OCI-LY1 (cell line): ENCODE measurements at regions not wholly inside any gene's neighbourhood (a gene's known extent, or its start where the extent isn't known, plus 50 kb on each side); places are given as distances from the start of the nearest gene placed in this dataset.

ENCODE experiments used
- H2AFZ ChIP-seq: fragments of 200-600 bp; sonication (generic), shearing (Covaris generic); 2 replicates; pipeline ENCODE4 v1.6.0; 2014; ENCODE audit warnings: antibody characterized with exemption, mild to moderate bottlenecking, low read length
- H3F3A ChIP-seq: fragments of 200-600 bp; sonication (generic), shearing (Covaris generic); 2 replicates; pipeline ENCODE4 v1.6.0; 2014; ENCODE audit warnings: mild to moderate bottlenecking, antibody characterized with exemption, low read length, moderate library complexity; ENCODE audit not compliant: insufficient read depth
- H3K27ac ChIP-seq: fragments of 200-600 bp; sonication (generic); 2 replicates; pipeline ENCODE4 v1.5.1; 2014; ENCODE audit warnings: low read length, mixed run types, mild to moderate bottlenecking, low read depth; ENCODE audit not compliant: poor library complexity, severe bottlenecking
- H3K27me3 ChIP-seq: fragments of 200-600 bp; sonication (generic); 2 replicates; pipeline ENCODE4 v1.6.0; 2014; ENCODE audit warnings: antibody characterized with exemption, mild to moderate bottlenecking, low read length, moderate library complexity; ENCODE audit not compliant: insufficient read depth
- H3K36me3 ChIP-seq: fragments of 200-600 bp; sonication (generic); 2 replicates; pipeline ENCODE4 v1.6.1; 2014; ENCODE audit warnings: mild to moderate bottlenecking, antibody characterized with exemption, low read length, moderate library complexity, mixed read lengths; ENCODE audit not compliant: insufficient read depth
- H3K4me1 ChIP-seq: fragments of 200-600 bp; sonication (generic); 2 replicates; pipeline ENCODE4 v1.5.1; 2014; ENCODE audit warnings: mild to moderate bottlenecking, low read length, moderate library complexity; ENCODE audit not compliant: insufficient read depth, severe bottlenecking
- H3K4me2 ChIP-seq: fragments of 200-600 bp; sonication (generic), shearing (Covaris generic); 2 replicates; pipeline ENCODE4 v1.6.1; 2014; ENCODE audit warnings: low read length
- H3K4me3 ChIP-seq: fragments of 200-600 bp; sonication (generic); 2 replicates; pipeline ENCODE4 v1.5.1; 2014; ENCODE audit warnings: low read length, low read depth, mild to moderate bottlenecking, mixed read lengths; ENCODE audit not compliant: poor library complexity, severe bottlenecking
- H3K79me2 ChIP-seq: fragments of 200-600 bp; shearing (Covaris generic); 2 replicates; pipeline ENCODE4 v1.6.1; 2016; ENCODE audit warnings: mixed run types, low read length, mixed read lengths; ENCODE audit not compliant: insufficient read depth
- H3K9ac ChIP-seq: fragments of 200-600 bp; sonication (generic), shearing (Covaris generic); 2 replicates; pipeline ENCODE4 v1.6.1; 2014; ENCODE audit warnings: mild to moderate bottlenecking, low read length, mixed read lengths
- H3K9me2 ChIP-seq: fragments of 200-600 bp; sonication (generic), shearing (Covaris generic); 2 replicates; pipeline ENCODE4 v1.6.1; 2014; ENCODE audit warnings: low read depth, mild to moderate bottlenecking, low read length, mixed read lengths
- H3K9me3 ChIP-seq: fragments of 200-600 bp; shearing (Covaris generic); 2 replicates; pipeline ENCODE4 v1.6.1; 2014; ENCODE audit warnings: low read length, mixed read lengths
- H4K20me1 ChIP-seq: fragments of 200-600 bp; sonication (generic), shearing (Covaris generic); 2 replicates; pipeline ENCODE4 v1.6.0; 2016; ENCODE audit warnings: mild to moderate bottlenecking, low read length; ENCODE audit not compliant: insufficient read depth
- EZH2 ChIP-seq: fragments of 200-600 bp; sonication (generic), shearing (Covaris generic); IDR thresholded peaks from 2 replicates; pipeline ENCODE4 v1.8.0; 2017; ENCODE audit warnings: borderline replicate concordance, mixed run types, mild to moderate bottlenecking, antibody characterized with exemption, low read length, moderate library complexity, mixed read lengths
- TF ChIP-seq, protein P1 (sequence below): fragments of 200-600 bp; sonication (generic), shearing (Covaris generic); IDR thresholded peaks from 2 replicates; pipeline ENCODE4 v1.5.1; 2017; ENCODE audit warnings: mild to moderate bottlenecking, antibody characterized with exemption, low read length, moderate library complexity, mixed read lengths

DNA sequence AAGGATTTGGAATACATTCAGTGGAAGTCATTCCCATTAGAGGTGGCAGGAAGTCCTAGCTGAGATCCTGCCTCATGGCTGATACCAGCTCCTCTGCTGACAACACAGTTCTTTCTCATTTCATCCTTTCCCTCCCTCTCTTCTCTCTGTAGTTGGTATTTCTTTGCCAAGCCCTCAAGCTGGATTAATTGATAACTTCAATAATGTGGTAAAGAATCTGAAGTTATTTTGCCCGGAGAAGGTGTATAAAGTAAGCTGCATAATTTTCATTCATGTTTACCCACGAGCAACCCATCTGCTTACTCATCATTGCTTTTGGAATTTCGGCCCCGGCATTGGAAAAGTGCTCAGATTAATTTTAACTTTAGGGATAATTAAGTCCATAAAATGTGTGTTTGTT lies 85.2 kb upstream of the PLPP4 start:
- Histone ChIP-seq H3K4me1 (no peaks in the 10 kb centered on the region), H3K9ac (no peak overlapping the region), H3K4me3 (no peak overlapping the region), H2AFZ (no peak overlapping the region), H3F3A (no peaks in the 10 kb centered on the region), H3K9me2 (no peaks in the 10 kb centered on the region), H4K20me1 (no peaks in the 10 kb centered on the region), H3K36me3 (no peaks in the 10 kb centered on the region), H3K4me2 (no peak overlapping the region), H3K27me3 (no peaks in the 10 kb centered on the region), H3K9me3 (no peaks in the 10 kb centered on the region), H3K27ac (no peak overlapping the region), H3K79me2 (no peaks in the 10 kb centered on the region)
- TF ChIP-seq, protein P1, sequence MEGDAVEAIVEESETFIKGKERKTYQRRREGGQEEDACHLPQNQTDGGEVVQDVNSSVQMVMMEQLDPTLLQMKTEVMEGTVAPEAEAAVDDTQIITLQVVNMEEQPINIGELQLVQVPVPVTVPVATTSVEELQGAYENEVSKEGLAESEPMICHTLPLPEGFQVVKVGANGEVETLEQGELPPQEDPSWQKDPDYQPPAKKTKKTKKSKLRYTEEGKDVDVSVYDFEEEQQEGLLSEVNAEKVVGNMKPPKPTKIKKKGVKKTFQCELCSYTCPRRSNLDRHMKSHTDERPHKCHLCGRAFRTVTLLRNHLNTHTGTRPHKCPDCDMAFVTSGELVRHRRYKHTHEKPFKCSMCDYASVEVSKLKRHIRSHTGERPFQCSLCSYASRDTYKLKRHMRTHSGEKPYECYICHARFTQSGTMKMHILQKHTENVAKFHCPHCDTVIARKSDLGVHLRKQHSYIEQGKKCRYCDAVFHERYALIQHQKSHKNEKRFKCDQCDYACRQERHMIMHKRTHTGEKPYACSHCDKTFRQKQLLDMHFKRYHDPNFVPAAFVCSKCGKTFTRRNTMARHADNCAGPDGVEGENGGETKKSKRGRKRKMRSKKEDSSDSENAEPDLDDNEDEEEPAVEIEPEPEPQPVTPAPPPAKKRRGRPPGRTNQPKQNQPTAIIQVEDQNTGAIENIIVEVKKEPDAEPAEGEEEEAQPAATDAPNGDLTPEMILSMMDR, result no peak
- no peak for TF ChIP-seq EZH2

- Histone ChIP-seq H3K9me3 (no peaks in the 10 kb centered on the region), H3K4me2 (no peak overlapping the region)
- TF ChIP-seq, protein P1, result no peak
- TF ChIP-seq EZH2, result no peak
Observed at GRCh38 chr10:120372917-120373316, 84.1 kb upstream of the PLPP4 start.

DNA sequence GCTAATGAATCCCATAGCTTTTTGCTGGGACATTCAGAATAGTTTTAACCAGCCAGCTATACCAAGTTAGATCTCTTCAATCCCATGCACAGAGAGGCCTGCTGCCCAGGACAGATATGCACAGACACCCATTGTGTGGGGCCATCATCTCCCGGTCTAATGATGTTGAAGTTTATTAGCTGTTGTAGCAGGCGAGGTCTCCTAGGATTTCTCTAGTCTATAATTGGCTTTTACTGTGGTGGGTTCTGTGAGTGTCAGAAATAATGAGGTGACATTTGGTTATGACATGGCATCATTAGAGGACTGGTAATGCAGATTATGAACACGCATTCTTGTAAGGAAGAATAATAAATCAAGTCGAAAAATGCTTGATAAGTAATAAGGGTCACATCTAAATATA lies 81.4 kb upstream of the PLPP4 start:
- no peaks in the 10 kb centered on the region for H3K9me3 ChIP-seq
- no peaks in the 10 kb centered on the region for H3K36me3 ChIP-seq
- H3K27ac ChIP-seq, result no peak overlapping the region
- no peak overlapping the region for H3K4me3 ChIP-seq
- H4K20me1 ChIP-seq, result no peaks in the 10 kb centered on the region
- no peaks in the 10 kb centered on the region for H3K79me2 ChIP-seq
- no peaks in the 10 kb centered on the region for H3F3A ChIP-seq
- no peaks in the 10 kb centered on the region for H3K9me2 ChIP-seq
- no peak overlapping the region for H2AFZ ChIP-seq
- H3K4me1 ChIP-seq, result no peaks in the 10 kb centered on the region
- no peak overlapping the region for H3K4me2 ChIP-seq
- no peak overlapping the region for H3K9ac ChIP-seq
- TF ChIP-seq, protein P1, result no peak
- no peak for TF ChIP-seq EZH2
- H3K27me3 ChIP-seq, result no peaks in the 10 kb centered on the region

More at GRCh38 chr10:120372917-120373316, 84.1 kb upstream of the PLPP4 start:
- no peaks in the 10 kb centered on the region for H4K20me1 ChIP-seq
- no peaks in the 10 kb centered on the region for H3K9me2 ChIP-seq
- H3K27me3 ChIP-seq, result no peaks in the 10 kb centered on the region
- H3K79me2 ChIP-seq, result no peaks in the 10 kb centered on the region
- H3K27ac ChIP-seq, result no peak overlapping the region
- H3F3A ChIP-seq, result no peaks in the 10 kb centered on the region
- no peak overlapping the region for H3K4me3 ChIP-seq
- no peaks in the 10 kb centered on the region for H3K36me3 ChIP-seq
- no peak overlapping the region for H2AFZ ChIP-seq
- no peaks in the 10 kb centered on the region for H3K4me1 ChIP-seq
- H3K9ac ChIP-seq, result no peak overlapping the region
